ENCODE measurements at regions not wholly inside any gene's neighbourhood (a gene's known extent, or its start where the extent isn't known, plus 50 kb on each side); places are given as distances from the start of the nearest gene placed in this dataset.

DNA sequence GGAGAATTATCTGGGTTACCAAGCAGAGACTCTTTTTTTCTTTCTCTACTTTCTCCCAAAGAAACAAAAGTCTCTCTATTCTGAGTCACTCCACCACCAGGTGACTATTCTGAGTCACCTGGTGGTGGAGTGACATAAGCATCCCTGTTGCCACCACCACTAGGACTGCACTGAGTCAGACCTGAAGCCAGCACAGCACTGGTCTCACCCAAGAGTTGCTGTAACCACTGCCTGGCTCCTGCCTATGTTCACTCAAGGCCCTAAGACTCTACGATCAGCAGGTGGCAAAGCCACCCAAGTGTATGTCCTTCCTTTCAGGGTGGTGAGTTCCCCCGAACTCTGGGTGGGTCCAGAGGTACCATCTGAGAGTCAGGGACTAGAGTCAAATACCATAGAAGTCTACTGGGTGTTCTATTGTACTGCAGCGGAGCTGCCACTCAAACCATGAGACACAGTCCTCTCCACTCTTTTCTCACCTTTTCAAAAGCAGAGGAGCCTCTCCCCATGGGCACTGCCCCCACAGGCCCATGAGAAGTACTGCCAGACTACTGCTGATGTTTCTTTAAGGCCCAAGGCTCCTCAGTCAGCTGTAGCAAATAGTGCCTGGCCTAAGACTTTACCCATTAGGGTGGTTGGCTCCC, 209.6 kb upstream of the IRS4 start:
- TF ChIP-seq, protein P1, sequence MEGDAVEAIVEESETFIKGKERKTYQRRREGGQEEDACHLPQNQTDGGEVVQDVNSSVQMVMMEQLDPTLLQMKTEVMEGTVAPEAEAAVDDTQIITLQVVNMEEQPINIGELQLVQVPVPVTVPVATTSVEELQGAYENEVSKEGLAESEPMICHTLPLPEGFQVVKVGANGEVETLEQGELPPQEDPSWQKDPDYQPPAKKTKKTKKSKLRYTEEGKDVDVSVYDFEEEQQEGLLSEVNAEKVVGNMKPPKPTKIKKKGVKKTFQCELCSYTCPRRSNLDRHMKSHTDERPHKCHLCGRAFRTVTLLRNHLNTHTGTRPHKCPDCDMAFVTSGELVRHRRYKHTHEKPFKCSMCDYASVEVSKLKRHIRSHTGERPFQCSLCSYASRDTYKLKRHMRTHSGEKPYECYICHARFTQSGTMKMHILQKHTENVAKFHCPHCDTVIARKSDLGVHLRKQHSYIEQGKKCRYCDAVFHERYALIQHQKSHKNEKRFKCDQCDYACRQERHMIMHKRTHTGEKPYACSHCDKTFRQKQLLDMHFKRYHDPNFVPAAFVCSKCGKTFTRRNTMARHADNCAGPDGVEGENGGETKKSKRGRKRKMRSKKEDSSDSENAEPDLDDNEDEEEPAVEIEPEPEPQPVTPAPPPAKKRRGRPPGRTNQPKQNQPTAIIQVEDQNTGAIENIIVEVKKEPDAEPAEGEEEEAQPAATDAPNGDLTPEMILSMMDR (IDR thresholded peaks at IDR 0.05; ENCODE audit: insufficient read depth, low read depth, low read length), result no peak
- TF ChIP-seq EZH2 (IDR thresholded peaks at IDR 0.05; ENCODE audit: insufficient read depth, low read length), result no peak
